ENCODE measurements at regions not wholly inside any gene's neighbourhood (a gene's known extent, or its start where the extent isn't known, plus 50 kb on each side); places are given as distances from the start of the nearest gene placed in this dataset.

DNA sequence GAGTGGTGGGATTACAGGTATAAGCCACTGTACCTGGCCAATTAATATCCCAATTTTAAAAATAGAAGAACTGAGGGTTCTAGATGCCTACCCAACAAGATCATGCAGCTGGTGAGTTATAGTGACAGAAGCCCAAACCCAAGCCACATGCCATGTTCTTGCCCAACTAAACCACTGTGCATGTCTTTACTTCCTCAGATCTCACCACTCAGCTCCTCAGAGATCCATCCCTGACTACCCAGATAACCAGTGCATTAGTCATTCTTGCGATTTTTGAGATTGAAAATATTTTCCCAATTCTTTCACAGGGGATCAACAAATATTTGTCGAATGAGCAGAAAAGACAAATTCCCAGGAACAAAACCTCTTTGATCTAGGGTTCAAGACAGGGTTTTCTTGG, 303.1 kb downstream of the CBLN1 start:
- TF ChIP-seq EZH2 (IDR thresholded peaks at IDR 0.05) (no peak), POLR2AphosphoS5 (IDR thresholded peaks at IDR 0.05; ENCODE audit: borderline replicate concordance, low read depth, low read length) (no peak)
